H9 (cell line): ENCODE measurements at regions not wholly inside any gene's neighbourhood (a gene's known extent, or its start where the extent isn't known, plus 50 kb on each side); places are given as distances from the start of the nearest gene placed in this dataset.

Source experiments
- DNase-seq: peaks from one replicate; pipeline ENCODE4 v3.0.0-alpha.2; 2017
- H2AFZ ChIP-seq: one replicate; pipeline ENCODE4 v1.6.1; 2013; ENCODE audit warnings: mild to moderate bottlenecking, low read length, control low read depth, moderate library complexity
- H2AK5ac ChIP-seq: 2 replicates; pipeline ENCODE4 v1.6.1; 2013; ENCODE audit warnings: low read length, control low read depth, mixed read lengths; ENCODE audit not compliant: insufficient read length
- H2BK120ac ChIP-seq: one replicate; pipeline ENCODE4 v1.6.1; 2013; ENCODE audit warnings: low read depth, mild to moderate bottlenecking, low read length, control low read depth, inconsistent platforms; ENCODE audit not compliant: poor library complexity, severe bottlenecking
- H2BK12ac ChIP-seq: 2 replicates; pipeline ENCODE4 v1.6.1; 2013; ENCODE audit warnings: low read length, control low read depth, mixed read lengths, low read depth; ENCODE audit not compliant: insufficient read length
- H2BK15ac ChIP-seq: 2 replicates; pipeline ENCODE4 v1.6.1; 2013; ENCODE audit warnings: low read depth, low read length, control low read depth
- H2BK20ac ChIP-seq: one replicate; pipeline ENCODE4 v1.6.1; 2013; ENCODE audit warnings: low read depth, mild to moderate bottlenecking, low read length, control low read depth, inconsistent platforms; ENCODE audit not compliant: poor library complexity, severe bottlenecking
- H2BK5ac ChIP-seq: 2 replicates; pipeline ENCODE4 v1.6.1; 2013; ENCODE audit warnings: low read length, control low read depth, mixed read lengths; ENCODE audit not compliant: insufficient read length
- H3K14ac ChIP-seq: 2 replicates; pipeline ENCODE4 v1.6.1; 2013; ENCODE audit warnings: low read length, control low read depth; ENCODE audit not compliant: insufficient read depth
- H3K18ac ChIP-seq: 2 replicates; pipeline ENCODE4 v1.6.1; 2013; ENCODE audit warnings: low read depth, mild to moderate bottlenecking, mixed read lengths, low read length, control low read depth; ENCODE audit not compliant: insufficient read length
- H3K23ac ChIP-seq: 2 replicates; pipeline ENCODE4 v1.6.1; 2013; ENCODE audit warnings: low read length, control low read depth, mixed read lengths, low read depth; ENCODE audit not compliant: insufficient read length
- H3K23me2 ChIP-seq: 2 replicates; pipeline ENCODE4 v1.6.1; 2013; ENCODE audit warnings: low read depth, mild to moderate bottlenecking, mixed read lengths, low read length, control low read depth; ENCODE audit not compliant: insufficient read length, poor library complexity, severe bottlenecking
- H3K27ac ChIP-seq: 2 replicates; pipeline ENCODE4 v1.5.1; 2013; ENCODE audit warnings: low read length, control low read depth, mixed read lengths, low read depth; ENCODE audit not compliant: insufficient read length
- H3K27me3 ChIP-seq: 2 replicates; pipeline ENCODE4 v1.6.1; 2013; ENCODE audit warnings: low read length, control low read depth, inconsistent platforms; ENCODE audit not compliant: insufficient read depth
- H3K4ac ChIP-seq: 2 replicates; pipeline ENCODE4 v1.6.1; 2013; ENCODE audit warnings: low read depth, mild to moderate bottlenecking, control low read depth, inconsistent platforms, low read length, moderate library complexity
- H3K4me1 ChIP-seq: 2 replicates; pipeline ENCODE4 v1.6.1; 2013; ENCODE audit warnings: low read length, control low read depth, inconsistent platforms; ENCODE audit not compliant: insufficient read depth
- H3K4me2 ChIP-seq: 2 replicates; pipeline ENCODE4 v1.6.1; 2013; ENCODE audit warnings: low read length, control low read depth, mixed read lengths; ENCODE audit not compliant: insufficient read length, insufficient read depth
- H3K56ac ChIP-seq: 2 replicates; pipeline ENCODE4 v1.6.1; 2013; ENCODE audit warnings: low read depth, mild to moderate bottlenecking, mixed read lengths, low read length, control low read depth; ENCODE audit not compliant: insufficient read length
- H3K79me1 ChIP-seq: 2 replicates; pipeline ENCODE4 v1.6.1; 2013; ENCODE audit warnings: low read depth, mild to moderate bottlenecking, moderate library complexity, low read length, control low read depth, inconsistent platforms; ENCODE audit not compliant: insufficient read depth, poor library complexity, severe bottlenecking
- H3K79me2 ChIP-seq: 2 replicates; pipeline ENCODE4 v1.6.1; 2013; ENCODE audit warnings: low read length, control low read depth, inconsistent platforms; ENCODE audit not compliant: insufficient read depth
- H3K9ac ChIP-seq: 2 replicates; pipeline ENCODE4 v1.6.1; 2013; ENCODE audit warnings: low read length, control low read depth, mixed read lengths; ENCODE audit not compliant: insufficient read length; ENCODE audit errors: extremely low read depth
- H3K9me3 ChIP-seq: one replicate; pipeline ENCODE4 v1.6.1; 2013; ENCODE audit warnings: low read depth, low read length, inconsistent platforms; ENCODE audit not compliant: control insufficient read depth
- H3T11ph ChIP-seq: one replicate; pipeline ENCODE4 v1.6.1; 2013; ENCODE audit warnings: mild to moderate bottlenecking, low read length, control low read depth, inconsistent platforms
- H4K20me1 ChIP-seq: one replicate; pipeline ENCODE4 v1.6.1; 2013; ENCODE audit not compliant: control insufficient read depth, insufficient read length, insufficient read depth
- H4K5ac ChIP-seq: 2 replicates; pipeline ENCODE4 v1.6.1; 2013; ENCODE audit warnings: low read depth, mild to moderate bottlenecking, mixed read lengths, low read length, control low read depth; ENCODE audit not compliant: insufficient read length
- H4K8ac ChIP-seq: replicated peaks from 2 replicates; pipeline ENCODE4 v1.6.1; 2013; ENCODE audit warnings: low read length, control low read depth, mixed read lengths, low read depth; ENCODE audit not compliant: insufficient read length
- H4K91ac ChIP-seq: 2 replicates; pipeline ENCODE4 v1.6.1; 2013; ENCODE audit warnings: low read depth, mild to moderate bottlenecking, moderate library complexity, mixed read lengths, low read length, control low read depth; ENCODE audit not compliant: insufficient read length
- H3K27ac Mint-ChIP-seq, 3 experiments: 2 replicates in 2 of 3; 3 replicates in 1 of 3; pipeline ENCODE4 v1.8.0; 2020 to 2021; ENCODE audit warnings: mixed read lengths in 3 of 3, mild to moderate bottlenecking in 1 of 3, moderate library complexity in 1 of 3
- H3K27me3 Mint-ChIP-seq: 2 replicates; pipeline ENCODE4 v1.8.0; 2021; ENCODE audit warnings: low read depth, mild to moderate bottlenecking, moderate library complexity, mixed read lengths
- H3K36me3 Mint-ChIP-seq, 3 experiments: 2 replicates in 2 of 3; 3 replicates in 1 of 3; pipeline ENCODE4 v1.8.0; 2020 to 2021; ENCODE audit warnings: low read depth in 3 of 3, mixed read lengths in 3 of 3; ENCODE audit not compliant: insufficient read depth in 1 of 3
- H3K4me1 Mint-ChIP-seq, 2 experiments: 2 replicates each; pipeline ENCODE4 v1.8.0; 2020; ENCODE audit warnings: mixed read lengths in 2 of 2
- H3K4me3 Mint-ChIP-seq, 2 experiments: 2 replicates in 1 of 2; 3 replicates in 1 of 2; pipeline ENCODE4 v1.8.0; 2020 to 2021; ENCODE audit warnings: mild to moderate bottlenecking in 2 of 2, mixed read lengths in 2 of 2, moderate library complexity in 1 of 2
- H3K9me3 Mint-ChIP-seq, 2 experiments: 2 replicates in 1 of 2; 3 replicates in 1 of 2; pipeline ENCODE4 v1.8.0; 2020; ENCODE audit warnings: mild to moderate bottlenecking in 2 of 2, mixed read lengths in 2 of 2, moderate library complexity in 1 of 2
- WGBS: extraction: QIAGEN DNeasy Blood & Tissue Kit; methylation state at CpG from one replicate; pipeline ENCODE4 v1.1.7; 2013; ENCODE audit warnings: missing lambda C conversion rate, low lambda C conversion rate, mixed read lengths; ENCODE audit not compliant: insufficient read length; ENCODE audit errors: extremely low coverage; 5-methylcytosine and 5-hydroxymethylcytosine counted together
- TF ChIP-seq, protein P1 (sequence below): fragments of 200-600 bp; sonication (generic); conservative IDR thresholded peaks from 3 replicates; pipeline ENCODE4 v1.8.0; 2021; ENCODE audit warnings: antibody characterized with exemption, mild to moderate bottlenecking

DNA sequence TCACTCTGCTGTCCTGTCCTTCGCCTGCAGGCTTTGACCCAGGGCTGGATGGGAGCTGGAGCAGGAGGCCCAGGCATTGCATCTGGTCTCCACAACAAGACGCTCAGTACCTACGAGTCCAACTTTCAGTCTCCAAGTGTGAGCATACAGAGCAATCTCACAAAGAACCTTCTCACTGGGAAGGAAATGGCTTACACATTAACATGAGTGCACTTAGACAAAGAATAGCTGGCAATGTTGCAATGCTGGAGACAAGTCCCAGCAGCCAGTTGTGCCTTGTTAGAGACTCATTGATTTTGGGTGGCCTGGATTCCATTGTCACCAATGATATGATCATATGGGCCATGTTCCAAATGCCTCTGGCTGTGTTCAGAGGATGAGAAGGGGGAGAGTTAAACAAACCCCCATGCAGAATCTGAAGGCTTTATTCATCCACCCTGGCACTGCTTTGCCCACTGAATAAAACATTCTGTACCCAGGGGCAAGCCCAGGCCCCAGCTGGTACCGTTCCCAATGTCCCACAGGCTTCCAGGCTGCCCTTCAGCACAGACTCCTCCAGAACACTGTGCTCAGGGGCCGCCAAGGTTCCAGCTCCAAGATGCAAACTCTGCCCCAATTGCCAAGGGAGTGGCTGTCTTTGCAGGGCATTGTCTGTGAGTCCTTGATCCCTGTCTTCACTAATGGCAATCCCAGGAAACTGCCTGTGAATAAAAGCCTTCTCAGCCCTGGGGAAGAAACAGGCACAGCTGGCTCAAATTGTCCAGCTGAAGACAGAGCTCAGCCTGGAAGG, 185.5 kb downstream of the HSD17B3 start:
- WGBS = no CpG with 5 or more reads among the region's 5 CpGs
- H2BK15ac ChIP-seq = no peak overlapping the region
- H2AK5ac ChIP-seq = no peak overlapping the region
- Mint-ChIP-seq H3K9me3 (peaks cover 28 to 31% of the 10 kb centered on the region in 2 experiments), H3K4me1 (peaks cover 9 to 13% of the 10 kb centered on the region in 2 experiments), H3K36me3 (peaks cover 5 to 32% (median 8%) of the 10 kb centered on the region in 3 experiments; a peak in 6 of 7 replicates), H3K27me3 (peaks cover 4% of the 10 kb centered on the region; the same call in 1 of the 2 replicates), H3K27ac (no peak overlapping the region), H3K4me3 (no peak overlapping the region)
- no peaks in the 10 kb centered on the region for H3K27me3 ChIP-seq
- no peak overlapping the region for H3K27ac ChIP-seq
- no peaks in the 10 kb centered on the region for H3K23me2 ChIP-seq
- H2AFZ ChIP-seq = no peak overlapping the region
- H3K4me2 ChIP-seq = no peak overlapping the region
- H3K18ac ChIP-seq = no peak overlapping the region
- H2BK12ac ChIP-seq = no peak overlapping the region
- H2BK5ac ChIP-seq = no peak overlapping the region
- H4K20me1 ChIP-seq = no peaks in the 10 kb centered on the region
- no peak overlapping the region for H3K9ac ChIP-seq
- H2BK20ac ChIP-seq = no peak overlapping the region
- no peak overlapping the region for H3T11ph ChIP-seq
- H3K56ac ChIP-seq = no peak overlapping the region
- TF ChIP-seq, protein P1, sequence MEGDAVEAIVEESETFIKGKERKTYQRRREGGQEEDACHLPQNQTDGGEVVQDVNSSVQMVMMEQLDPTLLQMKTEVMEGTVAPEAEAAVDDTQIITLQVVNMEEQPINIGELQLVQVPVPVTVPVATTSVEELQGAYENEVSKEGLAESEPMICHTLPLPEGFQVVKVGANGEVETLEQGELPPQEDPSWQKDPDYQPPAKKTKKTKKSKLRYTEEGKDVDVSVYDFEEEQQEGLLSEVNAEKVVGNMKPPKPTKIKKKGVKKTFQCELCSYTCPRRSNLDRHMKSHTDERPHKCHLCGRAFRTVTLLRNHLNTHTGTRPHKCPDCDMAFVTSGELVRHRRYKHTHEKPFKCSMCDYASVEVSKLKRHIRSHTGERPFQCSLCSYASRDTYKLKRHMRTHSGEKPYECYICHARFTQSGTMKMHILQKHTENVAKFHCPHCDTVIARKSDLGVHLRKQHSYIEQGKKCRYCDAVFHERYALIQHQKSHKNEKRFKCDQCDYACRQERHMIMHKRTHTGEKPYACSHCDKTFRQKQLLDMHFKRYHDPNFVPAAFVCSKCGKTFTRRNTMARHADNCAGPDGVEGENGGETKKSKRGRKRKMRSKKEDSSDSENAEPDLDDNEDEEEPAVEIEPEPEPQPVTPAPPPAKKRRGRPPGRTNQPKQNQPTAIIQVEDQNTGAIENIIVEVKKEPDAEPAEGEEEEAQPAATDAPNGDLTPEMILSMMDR = no peak
- H2BK120ac ChIP-seq = no peak overlapping the region
- no peak overlapping the region for H4K5ac ChIP-seq
- no peaks in the 10 kb centered on the region for H3K79me1 ChIP-seq
- no peaks in the 10 kb centered on the region for H3K4me1 ChIP-seq
- no peak overlapping the region for H4K8ac ChIP-seq
- no peak overlapping the region for H3K14ac ChIP-seq
- no peak for DNase-seq
- no peak overlapping the region for H4K91ac ChIP-seq
- no peaks in the 10 kb centered on the region for H3K79me2 ChIP-seq
- H3K9me3 ChIP-seq = no peaks in the 10 kb centered on the region
- H3K23ac ChIP-seq = no peak overlapping the region
- H3K4ac ChIP-seq = no peak overlapping the region
